Mesendoderm (in vitro differentiated cells): ENCODE measurements at regions not wholly inside any gene's neighbourhood (a gene's known extent, or its start where the extent isn't known, plus 50 kb on each side); places are given as distances from the start of the nearest gene placed in this dataset.

Experiments used
- DNase-seq: peaks from one replicate; pipeline ENCODE4 v3.0.0; 2013
- H2AK5ac ChIP-seq: 2 replicates; pipeline ENCODE4 v1.6.1; 2013; ENCODE audit warnings: low read length, inconsistent platforms
- H2BK120ac ChIP-seq: 2 replicates; pipeline ENCODE4 v1.6.1; 2013; ENCODE audit warnings: low read depth, mild to moderate bottlenecking, low read length, moderate library complexity, mixed read lengths
- H2BK15ac ChIP-seq: replicated peaks from 2 replicates; pipeline ENCODE4 v1.6.1; 2013; ENCODE audit warnings: low read depth, mild to moderate bottlenecking, moderate library complexity
- H2BK5ac ChIP-seq: 2 replicates; pipeline ENCODE4 v1.6.1; 2013; ENCODE audit warnings: low read length, inconsistent platforms
- H3K18ac ChIP-seq: 2 replicates; pipeline ENCODE4 v1.6.1; 2013; ENCODE audit warnings: mild to moderate bottlenecking, low read length, mixed read lengths
- H3K23ac ChIP-seq: one replicate; pipeline ENCODE4 v1.6.1; 2013; ENCODE audit warnings: low read length
- H3K27ac ChIP-seq: 2 replicates; pipeline ENCODE4 v1.5.1; 2013; ENCODE audit warnings: low read depth, mild to moderate bottlenecking, inconsistent platforms, low read length, moderate library complexity
- H3K27me3 ChIP-seq: 2 replicates; pipeline ENCODE4 v1.6.1; 2013; ENCODE audit warnings: low read length, control low read depth, mild to moderate bottlenecking, inconsistent platforms; ENCODE audit not compliant: insufficient read depth, poor library complexity
- H3K36me3 ChIP-seq: 2 replicates; pipeline ENCODE4 v1.6.1; 2013; ENCODE audit warnings: low read length, inconsistent platforms; ENCODE audit not compliant: control insufficient read depth, insufficient read depth
- H3K4ac ChIP-seq: one replicate; pipeline ENCODE4 v1.6.1; 2013; ENCODE audit warnings: low read depth, mild to moderate bottlenecking, low read length, moderate library complexity
- H3K4me1 ChIP-seq: 2 replicates; pipeline ENCODE4 v1.6.1; 2013; ENCODE audit warnings: low read depth, low read length, inconsistent platforms; ENCODE audit not compliant: control insufficient read depth
- H3K4me2 ChIP-seq: 2 replicates; pipeline ENCODE4 v1.6.1; 2013; ENCODE audit warnings: low read length
- H3K4me3 ChIP-seq: 2 replicates; pipeline ENCODE4 v1.5.1; 2013; ENCODE audit warnings: mild to moderate bottlenecking, low read length
- H3K56ac ChIP-seq: one replicate; pipeline ENCODE4 v1.6.1; 2013; ENCODE audit warnings: low read length
- H3K79me1 ChIP-seq: 2 replicates; pipeline ENCODE4 v1.6.1; 2013; ENCODE audit warnings: low read length, inconsistent platforms
- H3K79me2 ChIP-seq: 2 replicates; pipeline ENCODE4 v1.6.1; 2013; ENCODE audit warnings: mild to moderate bottlenecking, low read length; ENCODE audit not compliant: control insufficient read depth, insufficient read depth
- H3K9ac ChIP-seq: 2 replicates; pipeline ENCODE4 v1.6.1; 2013; ENCODE audit warnings: low read length, inconsistent platforms
- H4K5ac ChIP-seq: one replicate; pipeline ENCODE4 v1.6.1; 2013; ENCODE audit warnings: low read length
- H4K8ac ChIP-seq: one replicate; pipeline ENCODE4 v1.6.1; 2013; ENCODE audit warnings: low read depth, mild to moderate bottlenecking, control low read depth, low read length, moderate library complexity
- WGBS: extraction: QIAGEN DNeasy Blood & Tissue Kit; methylation state at CpG from one replicate; pipeline ENCODE4 v1.1.7; 2013; ENCODE audit warnings: low lambda C conversion rate, missing lambda C conversion rate; ENCODE audit not compliant: insufficient coverage; ENCODE audit errors: extremely low coverage; 5-methylcytosine and 5-hydroxymethylcytosine counted together

DNA sequence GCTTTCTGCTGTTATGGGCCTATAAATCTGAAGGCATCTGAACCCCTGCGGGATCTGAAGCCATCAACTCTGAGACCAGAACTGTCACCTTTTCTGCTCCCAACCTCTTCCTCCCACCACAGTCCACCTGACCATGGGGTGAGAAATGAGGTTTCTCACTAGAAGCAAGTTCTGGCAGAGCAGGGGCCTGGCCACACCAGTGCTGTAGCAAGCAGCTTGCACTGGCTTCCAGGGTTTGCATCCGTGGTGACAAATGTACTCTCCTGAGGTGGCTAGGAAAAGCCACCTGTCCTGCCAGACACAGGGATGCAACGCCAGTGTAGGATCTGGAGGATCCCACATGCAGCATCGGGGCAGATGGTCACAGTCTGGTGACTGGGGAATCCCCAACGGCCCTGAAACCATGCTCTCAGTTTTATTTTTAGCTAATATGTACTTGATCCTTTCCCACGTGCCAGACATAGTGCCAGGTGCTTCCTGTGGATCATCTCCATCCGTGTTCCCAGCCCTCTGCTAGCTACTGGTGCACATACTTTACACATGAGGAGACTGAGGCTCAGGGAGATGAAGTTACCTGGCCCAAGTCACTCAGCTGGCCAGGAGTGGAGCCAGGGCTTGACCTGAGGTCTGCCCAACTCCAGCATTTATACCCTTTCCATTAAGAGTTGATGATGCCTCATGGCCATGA, 122.1 kb upstream of the SPACA1 start:
- H2BK15ac ChIP-seq = no peak overlapping the region
- no peak for DNase-seq

GRCh38 chr6:87923389-87924050, 124.1 kb upstream of the SPACA1 start:
- Histone ChIP-seq H2BK5ac (no peak overlapping the region), H3K79me2 (no peaks in the 10 kb centered on the region), H2AK5ac (no peak overlapping the region), H3K27me3 (no peaks in the 10 kb centered on the region), H4K8ac (no peak overlapping the region), H3K4ac (no peak overlapping the region), H4K5ac (no peak overlapping the region), H3K36me3 (no peaks in the 10 kb centered on the region), H3K79me1 (no peaks in the 10 kb centered on the region), H3K4me3 (no peak overlapping the region), H3K27ac (no peak overlapping the region), H3K56ac (no peak overlapping the region), H2BK15ac (no peak overlapping the region), H2BK120ac (no peak overlapping the region), H3K18ac (no peak overlapping the region), H3K4me1 (no peaks in the 10 kb centered on the region), H3K23ac (no peak overlapping the region), H3K4me2 (no peak overlapping the region), H3K9ac (no peak overlapping the region)
- whole genome bisulfite sequencing = no CpG with 5 or more reads among the region's 7 CpGs
- DNase-seq = no peak

More for the DNA sequence above, 122.1 kb upstream of the SPACA1 start:
- H3K4me3 ChIP-seq = no peak overlapping the region
- H3K4me1 ChIP-seq = no peaks in the 10 kb centered on the region
- no peaks in the 10 kb centered on the region for H3K27me3 ChIP-seq
- H3K79me1 ChIP-seq = no peaks in the 10 kb centered on the region
- H3K4me2 ChIP-seq = no peak overlapping the region
- H2AK5ac ChIP-seq = no peak overlapping the region
- no peak overlapping the region for H3K56ac ChIP-seq
- no peak overlapping the region for H4K5ac ChIP-seq
- whole genome bisulfite sequencing = no CpG with 5 or more reads among the region's 7 CpGs
- H3K36me3 ChIP-seq = no peaks in the 10 kb centered on the region
- no peak overlapping the region for H2BK120ac ChIP-seq
- no peak overlapping the region for H3K18ac ChIP-seq
- H3K23ac ChIP-seq = no peak overlapping the region
- H2BK5ac ChIP-seq = no peak overlapping the region
- H3K4ac ChIP-seq = no peak overlapping the region
- H4K8ac ChIP-seq = no peak overlapping the region
- no peaks in the 10 kb centered on the region for H3K79me2 ChIP-seq
- no peak overlapping the region for H3K27ac ChIP-seq
- H3K9ac ChIP-seq = no peak overlapping the region

DNA sequence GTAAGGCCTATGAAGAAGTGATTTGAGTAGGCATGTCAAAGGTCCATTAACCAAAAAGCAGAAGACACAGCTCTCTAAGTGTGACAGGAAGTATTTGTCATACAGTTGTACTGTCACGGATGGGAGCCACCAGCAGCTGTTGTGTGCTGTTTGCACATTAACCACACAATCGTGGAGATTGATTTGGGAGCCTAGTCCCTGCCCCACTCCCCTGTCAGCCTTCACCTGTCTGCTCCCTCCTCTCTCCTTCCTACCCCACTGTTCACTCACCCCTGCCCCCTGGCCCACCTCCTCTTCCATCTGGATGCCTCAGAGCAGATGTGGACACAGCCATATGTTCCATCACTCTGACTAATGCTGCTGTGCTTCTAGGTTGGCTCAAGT, 124.7 kb upstream of the SPACA1 start:
- Histone ChIP-seq H4K5ac (no peak overlapping the region), H3K27ac (no peak overlapping the region), H3K79me2 (no peaks in the 10 kb centered on the region), H2BK5ac (no peak overlapping the region), H3K23ac (no peak overlapping the region), H3K36me3 (no peaks in the 10 kb centered on the region), H3K4me1 (no peaks in the 10 kb centered on the region), H2BK15ac (no peak overlapping the region), H3K18ac (no peak overlapping the region), H3K79me1 (no peaks in the 10 kb centered on the region), H3K56ac (no peak overlapping the region), H2BK120ac (no peak overlapping the region), H3K4ac (no peak overlapping the region), H3K4me2 (no peak overlapping the region), H4K8ac (no peak overlapping the region), H3K4me3 (no peak overlapping the region), H2AK5ac (no peak overlapping the region), H3K27me3 (no peaks in the 10 kb centered on the region), H3K9ac (no peak overlapping the region)
- no peak for DNase-seq
- WGBS = no CpG with 5 or more reads among the region's 2 CpGs

- no CpG with 5 or more reads among the region's 2 CpGs for WGBS
- H2BK5ac ChIP-seq = no peak overlapping the region
- no peaks in the 10 kb centered on the region for H3K36me3 ChIP-seq
- no peak overlapping the region for H3K4me2 ChIP-seq
- H3K4me3 ChIP-seq = no peak overlapping the region
- no peak overlapping the region for H3K56ac ChIP-seq
- H3K27ac ChIP-seq = no peak overlapping the region
- H3K27me3 ChIP-seq = no peaks in the 10 kb centered on the region
- no peak overlapping the region for H3K9ac ChIP-seq
- H4K8ac ChIP-seq = no peak overlapping the region
- H3K79me1 ChIP-seq = no peaks in the 10 kb centered on the region
- no peak for DNase-seq
- H2AK5ac ChIP-seq = no peak overlapping the region
- no peak overlapping the region for H3K4ac ChIP-seq
- no peak overlapping the region for H3K23ac ChIP-seq
- H3K4me1 ChIP-seq = no peaks in the 10 kb centered on the region
- H2BK15ac ChIP-seq = no peak overlapping the region
- H4K5ac ChIP-seq = no peak overlapping the region
- H2BK120ac ChIP-seq = no peak overlapping the region
- no peak overlapping the region for H3K18ac ChIP-seq
- no peaks in the 10 kb centered on the region for H3K79me2 ChIP-seq
These were observed 125.3 kb upstream of the SPACA1 start for GRCh38 chr6:87922196-87922946.

GRCh38 chr6:87921034-87921433, 126.6 kb upstream of the SPACA1 start:
- no peak overlapping the region for H3K23ac ChIP-seq
- no CpG with 5 or more reads among the region's 1 CpG for WGBS
- DNase-seq = no peak
- H3K36me3 ChIP-seq = no peaks in the 10 kb centered on the region
- H2AK5ac ChIP-seq = no peak overlapping the region
- no peak overlapping the region for H2BK5ac ChIP-seq
- no peak overlapping the region for H4K8ac ChIP-seq
- H2BK15ac ChIP-seq = no peak overlapping the region
- H3K4me3 ChIP-seq = no peak overlapping the region
- no peak overlapping the region for H2BK120ac ChIP-seq
- no peak overlapping the region for H3K56ac ChIP-seq
- H3K27ac ChIP-seq = no peak overlapping the region
- H3K4me2 ChIP-seq = no peak overlapping the region
- no peak overlapping the region for H3K4ac ChIP-seq
- no peak overlapping the region for H4K5ac ChIP-seq
- H3K4me1 ChIP-seq = no peaks in the 10 kb centered on the region
- no peak overlapping the region for H3K18ac ChIP-seq
- H3K79me1 ChIP-seq = no peaks in the 10 kb centered on the region
- no peak overlapping the region for H3K9ac ChIP-seq
- H3K79me2 ChIP-seq = no peaks in the 10 kb centered on the region
- H3K27me3 ChIP-seq = no peaks in the 10 kb centered on the region
